ENCODE measurements at regions not wholly inside any gene's neighbourhood (a gene's known extent, or its start where the extent isn't known, plus 50 kb on each side); places are given as distances from the start of the nearest gene placed in this dataset.
"Not testable (repeated sequence)": the region's sequence is repeated elsewhere in the genome, so short reads cannot be mapped to it uniquely, and the experiment has no call there.

- no peak for TF ChIP-seq CTCF (IDR thresholded peaks at IDR 0.05)
- ATAC-seq (no peak), FAIRE-seq (no peak), DNase-seq (no peak)
- H3K36me3 ChIP-seq: no peaks in the 10 kb centered on the region
- H3K4me1 ChIP-seq: no peaks in the 10 kb centered on the region
- H3K9me3 ChIP-seq: no peaks in the 10 kb centered on the region
- WGBS, 2 donors: 71 to 80% methylated on average over 2 of the region's 2 CpGs
- no peaks in the 10 kb centered on the region for H3K27me3 ChIP-seq
- intact Hi-C loops (cut with DNase I): no loop called here
- no peak overlapping the region for H3K27ac ChIP-seq
- no peak overlapping the region for H3K4me3 ChIP-seq
Observed at GRCh38 chr5:92050970-92051369, 667.9 kb upstream of the ARRDC3 start.

- 35 to 54% methylated on average over 4 of the region's 4 CpGs for WGBS, 2 donors
- H3K4me3 ChIP-seq: no peak overlapping the region
- H3K27ac ChIP-seq: no peak overlapping the region
- no peaks in the 10 kb centered on the region for H3K27me3 ChIP-seq
- no peak for DNase-seq
- no peak for FAIRE-seq
- H3K4me1 ChIP-seq: no peaks in the 10 kb centered on the region
- H3K36me3 ChIP-seq: no peaks in the 10 kb centered on the region
- intact Hi-C loops (cut with DNase I): no loop called here
- no peak for TF ChIP-seq CTCF (IDR thresholded peaks at IDR 0.05)
- no peaks in the 10 kb centered on the region for H3K9me3 ChIP-seq
- ATAC-seq: no peak
Observed at GRCh38 chr5:92041911-92042660, 659.0 kb upstream of the ARRDC3 start.

GRCh38 chr5:92041206-92041605, 658.1 kb upstream of the ARRDC3 start:
- Histone ChIP-seq H3K9me3 (no peaks in the 10 kb centered on the region), H3K4me3 (no peak overlapping the region), H3K36me3 (no peaks in the 10 kb centered on the region), H3K4me1 (no peaks in the 10 kb centered on the region), H3K27me3 (peaks cover 0 to 5% (median 0%) of the 10 kb centered on the region in 4 donors), H3K27ac (no peak overlapping the region)
- FAIRE-seq: no peak
- ATAC-seq: no peak
- 60 to 88% methylated on average over 1 of the region's 1 CpG for WGBS, 2 donors
- intact Hi-C loops (cut with DNase I): no loop called here
- no peak for DNase-seq
- TF ChIP-seq CTCF (IDR thresholded peaks at IDR 0.05): no peak

DNA sequence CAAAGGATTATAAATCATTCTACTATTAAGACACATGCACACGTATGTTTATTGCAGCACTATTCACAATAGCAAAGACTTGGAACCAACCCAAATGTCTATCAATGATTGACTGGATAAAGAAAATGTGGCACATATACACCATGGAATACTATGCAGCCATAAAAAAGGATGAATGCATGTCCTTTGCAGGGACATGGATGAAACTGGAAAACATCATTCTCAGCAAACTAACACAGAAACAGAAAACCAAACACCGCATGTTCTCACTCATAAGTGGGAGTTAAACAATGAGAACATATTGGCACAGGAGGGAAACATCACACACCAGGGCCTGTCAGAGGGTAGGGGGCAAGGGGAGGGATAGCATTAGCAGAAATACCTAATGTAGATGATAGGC, 646.7 kb upstream of the ARRDC3 start:
- FAIRE-seq; H3K4me3 ChIP-seq; H3K36me3 ChIP-seq; H3K27ac ChIP-seq; DNase-seq; intact Hi-C loops (cut with DNase I); ATAC-seq; H3K4me1 ChIP-seq; H3K9me3 ChIP-seq; H3K27me3 ChIP-seq: not testable (repeated sequence)
- WGBS, 2 donors: 87 to 96% methylated on average over 2 of the region's 2 CpGs

DNA sequence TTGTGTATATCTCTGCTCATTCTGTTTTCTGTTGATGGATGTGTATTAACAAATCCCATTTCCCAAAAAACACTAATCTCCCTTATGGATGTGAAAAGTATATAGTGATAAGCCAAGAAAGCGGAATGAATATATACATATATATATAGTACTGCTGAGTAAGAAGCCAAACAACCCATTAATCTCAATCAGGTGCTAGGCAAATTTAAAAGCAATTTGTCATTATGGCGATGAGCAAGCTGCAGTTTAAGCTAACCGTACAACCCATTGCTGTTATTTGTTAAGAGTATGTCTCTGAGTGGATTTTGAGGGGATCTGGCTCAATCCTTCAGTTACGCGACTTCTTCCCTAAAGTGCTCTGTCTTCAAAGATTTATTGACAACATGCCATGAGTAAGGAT, 640.4 kb upstream of the ARRDC3 start:
- ATAC-seq: no peak
- intact Hi-C loops (cut with DNase I): no loop called here
- no peak for TF ChIP-seq CTCF (IDR thresholded peaks at IDR 0.05)
- FAIRE-seq: no peak
- Histone ChIP-seq H3K27ac (no peak overlapping the region), H3K4me1 (no peaks in the 10 kb centered on the region), H3K27me3 (no peaks in the 10 kb centered on the region), H3K36me3 (no peaks in the 10 kb centered on the region), H3K9me3 (no peaks in the 10 kb centered on the region), H3K4me3 (no peak overlapping the region)
- DNase-seq: no peak
- 51 to 60% methylated on average over 5 of the region's 5 CpGs for WGBS, 2 donors
